T-helper 2 cell (primary cell): ENCODE measurements at regions not wholly inside any gene's neighbourhood (a gene's known extent, or its start where the extent isn't known, plus 50 kb on each side); places are given as distances from the start of the nearest gene placed in this dataset.

Source experiments
- DNase-seq, 5 experiments: peaks; one replicate each; pipeline versions ENCODE4 v3.0.0 to v3.0.0-alpha.2; 2012 to 2022

DNA sequence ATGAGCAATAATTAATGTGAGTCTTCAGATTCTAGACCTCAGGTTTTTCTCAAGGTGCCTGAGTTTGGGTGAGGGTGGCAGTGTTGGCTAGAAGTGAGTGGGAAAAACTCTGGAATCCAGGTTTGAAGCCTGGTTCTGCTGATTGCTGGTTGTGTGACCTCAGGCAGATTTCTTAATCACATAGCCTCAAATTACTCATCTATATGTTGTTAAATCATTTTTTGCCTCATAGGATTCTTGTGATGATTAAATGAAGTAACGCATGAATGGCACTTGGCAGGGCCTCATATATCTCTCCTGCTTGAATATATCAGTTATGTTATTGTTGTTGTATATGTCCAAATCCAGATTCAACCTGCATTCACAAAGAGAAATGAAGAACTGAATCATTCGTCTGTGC, 60.5 kb downstream of the NR2F2 start:
- DNase-seq = no peak

DNA sequence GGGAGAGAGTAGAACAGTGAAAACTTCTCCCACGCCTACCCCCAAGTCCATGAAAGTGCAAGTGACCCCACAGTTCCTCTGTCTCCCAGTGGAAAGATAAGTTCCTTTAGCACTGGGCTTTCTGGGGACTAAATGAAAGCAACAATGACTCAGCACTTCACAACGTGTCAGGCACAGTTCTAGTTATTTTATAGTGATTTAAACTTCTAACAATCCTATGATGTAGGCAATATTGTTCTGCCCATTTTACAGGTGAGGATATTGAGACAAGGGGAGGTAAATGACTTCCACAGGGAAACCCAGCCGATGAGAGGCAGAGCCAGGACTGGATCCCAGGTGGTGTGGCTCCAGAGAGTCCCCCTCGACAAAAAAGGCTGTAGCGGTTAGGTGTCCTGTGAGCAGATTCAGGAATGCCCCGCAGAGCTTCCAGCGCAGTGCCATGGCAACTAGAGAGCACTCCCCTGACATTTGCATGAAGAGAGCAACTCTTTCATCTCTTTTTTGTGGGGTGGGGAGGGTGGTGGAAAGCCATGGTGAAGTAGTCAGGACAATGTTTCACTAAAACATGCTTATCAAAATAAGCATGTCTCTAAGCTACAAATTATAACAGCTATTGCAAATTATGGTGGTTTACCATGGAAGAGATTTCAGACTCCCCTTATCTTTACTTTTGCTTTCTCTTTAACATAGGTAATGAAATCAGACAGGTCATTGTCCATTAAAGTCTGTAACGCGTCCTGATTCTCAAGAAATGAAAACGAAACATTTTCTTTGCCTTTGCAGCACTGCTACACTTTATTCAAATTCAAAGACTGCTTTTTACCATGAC, 62.1 kb downstream of the NR2F2 start:
- DNase-seq = no peak

DNA sequence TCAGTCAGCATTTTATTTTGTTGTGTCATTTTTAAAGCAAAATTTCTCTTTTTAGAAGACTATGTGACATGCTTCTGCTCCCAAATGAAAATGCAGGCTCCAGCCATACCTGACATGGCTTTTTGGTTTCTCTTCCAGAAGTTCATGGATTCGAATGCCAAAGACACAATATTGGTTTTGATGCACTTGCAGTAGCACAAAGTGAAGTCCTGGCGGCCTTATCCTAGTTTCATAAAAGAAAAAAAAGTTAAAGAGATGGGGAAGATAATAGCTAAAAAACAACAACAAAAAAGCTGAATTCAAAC, 62.7 kb downstream of the NR2F2 start:
- DNase-seq = no peak

DNA sequence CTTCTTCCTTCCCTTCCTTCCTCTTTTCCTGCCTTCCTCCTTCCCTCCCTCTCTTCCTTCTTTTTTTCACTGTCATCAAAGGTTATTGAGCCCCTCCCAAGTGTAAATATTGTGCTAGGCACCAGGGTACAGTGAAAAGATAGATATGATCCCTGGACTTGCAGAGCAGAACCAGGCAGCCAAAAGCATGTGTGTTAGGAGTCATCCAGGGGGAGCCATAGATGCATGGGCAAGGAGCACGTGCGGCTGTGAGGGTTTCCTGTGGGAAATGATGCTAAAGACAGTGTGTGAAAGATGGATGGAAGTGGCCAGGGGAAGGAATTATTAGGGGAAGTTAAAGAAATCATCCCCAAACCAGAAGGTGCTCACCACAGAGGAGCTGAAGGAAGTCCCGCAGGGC, 65.2 kb downstream of the NR2F2 start:
- no peak for DNase-seq

DNA sequence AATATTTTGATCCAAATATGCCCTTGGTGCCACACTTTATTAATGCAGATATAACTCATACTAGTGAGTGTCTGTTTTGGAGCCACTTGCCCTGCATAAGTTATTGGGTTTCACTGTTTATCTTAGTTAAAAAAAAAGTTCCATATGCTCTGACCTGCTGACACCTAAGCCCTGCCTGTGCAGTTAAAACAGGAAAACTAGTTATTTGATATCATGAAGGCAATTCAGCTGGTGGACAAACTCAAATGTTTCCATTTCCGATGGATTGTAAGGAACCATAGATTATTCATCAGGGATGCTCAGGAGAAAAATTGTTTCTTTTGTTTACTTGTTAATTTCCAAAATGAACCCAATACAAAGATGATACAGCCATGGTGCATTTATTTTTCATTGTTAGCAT, 68.3 kb downstream of the NR2F2 start:
- no peak for DNase-seq

DNA sequence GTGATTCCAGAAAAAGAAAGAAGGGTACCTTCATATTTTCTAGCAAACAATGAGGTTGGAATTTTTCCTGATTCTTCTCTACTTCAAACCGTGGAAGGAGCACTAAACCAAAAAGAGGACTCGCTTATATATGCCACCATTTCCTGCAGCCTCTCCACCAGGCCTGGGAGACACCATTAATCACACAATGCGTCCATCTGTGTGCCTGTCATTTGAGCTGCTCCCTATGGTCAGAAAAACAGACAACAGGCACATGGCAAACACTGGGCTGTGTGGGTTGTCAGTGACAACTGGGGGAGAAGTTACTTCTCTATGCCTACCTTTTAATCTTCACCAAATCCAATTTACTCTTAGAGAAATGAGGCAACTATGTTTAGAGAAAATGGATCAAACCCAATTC, 71.9 kb downstream of the NR2F2 start:
- DNase-seq = no peak

DNA sequence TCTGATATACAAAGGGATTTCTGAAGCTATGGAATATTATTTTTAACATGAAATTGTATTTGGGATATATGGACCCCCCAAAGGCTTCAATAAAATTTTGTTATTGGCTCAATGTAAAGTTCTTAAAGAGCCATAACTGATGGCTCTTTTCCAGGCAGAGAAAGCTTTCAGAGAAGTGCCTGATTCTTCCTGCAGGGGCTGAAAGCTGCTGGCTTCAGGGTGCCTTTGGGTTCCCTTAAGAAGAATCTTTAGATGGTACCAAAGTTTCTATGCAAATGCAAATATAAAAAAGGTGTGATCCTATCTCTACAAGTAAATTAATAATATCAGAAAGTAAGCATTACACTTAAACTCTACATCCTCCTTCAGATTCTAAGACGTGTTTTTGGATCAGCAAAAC, 72.6 kb downstream of the NR2F2 start:
- DNase-seq = no peak

DNA sequence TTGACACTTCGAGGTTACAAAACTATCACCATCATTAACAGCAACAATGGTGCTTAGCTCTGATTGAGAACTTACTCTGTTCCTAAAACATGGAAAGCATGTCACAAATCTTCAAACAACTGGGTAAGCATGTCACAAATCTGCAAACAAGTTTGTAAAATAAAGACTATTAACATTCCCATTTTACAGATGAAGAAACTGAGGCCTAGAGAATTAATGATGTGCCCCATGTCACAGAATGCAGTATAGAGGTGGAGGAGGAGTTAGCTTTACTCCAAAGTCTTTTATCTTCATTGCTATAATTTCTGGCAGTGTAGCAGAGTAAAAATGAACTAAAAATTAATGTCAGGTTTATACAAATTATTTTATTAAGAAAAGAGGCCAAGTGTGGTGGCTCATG, 73.4 kb downstream of the NR2F2 start:
- DNase-seq = no peak

DNA sequence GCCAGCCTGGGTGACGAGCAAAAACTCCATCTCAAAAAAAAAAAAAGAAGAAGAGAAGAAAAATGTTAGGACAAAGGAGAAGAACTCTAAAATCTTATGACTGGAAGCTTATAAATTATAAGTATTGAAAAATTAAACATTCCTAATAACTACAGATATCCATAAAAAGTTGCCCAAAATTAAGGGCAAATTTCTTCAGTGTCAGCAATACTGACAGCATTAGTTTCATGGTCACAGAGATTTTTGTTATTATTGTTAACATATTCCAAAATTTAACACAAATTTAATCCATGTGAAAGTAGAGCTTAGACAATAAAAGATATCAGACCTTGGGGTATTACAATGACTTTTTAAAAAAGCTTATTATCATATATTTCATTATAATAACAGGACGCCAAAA, 74.1 kb downstream of the NR2F2 start:
- no peak for DNase-seq

DNA sequence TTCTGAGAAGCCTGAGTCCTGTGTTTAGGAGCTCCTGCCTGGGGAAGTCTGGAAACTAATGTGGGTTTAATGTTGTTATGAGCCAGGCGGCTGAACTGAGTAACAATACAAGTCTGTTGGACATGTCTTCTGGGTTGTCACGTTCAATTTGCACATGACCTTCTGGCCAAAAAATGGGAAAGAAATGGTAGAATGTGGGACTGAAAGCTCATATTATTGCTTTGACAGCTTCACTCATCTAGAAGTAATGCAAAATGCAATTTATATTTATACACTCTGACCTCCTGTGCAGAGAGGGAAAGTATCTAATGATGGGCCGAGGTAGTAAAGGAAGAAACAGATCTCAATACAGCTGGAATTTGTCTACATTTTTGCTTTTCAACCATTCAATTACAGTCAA, 75.8 kb downstream of the NR2F2 start:
- no peak for DNase-seq

DNA sequence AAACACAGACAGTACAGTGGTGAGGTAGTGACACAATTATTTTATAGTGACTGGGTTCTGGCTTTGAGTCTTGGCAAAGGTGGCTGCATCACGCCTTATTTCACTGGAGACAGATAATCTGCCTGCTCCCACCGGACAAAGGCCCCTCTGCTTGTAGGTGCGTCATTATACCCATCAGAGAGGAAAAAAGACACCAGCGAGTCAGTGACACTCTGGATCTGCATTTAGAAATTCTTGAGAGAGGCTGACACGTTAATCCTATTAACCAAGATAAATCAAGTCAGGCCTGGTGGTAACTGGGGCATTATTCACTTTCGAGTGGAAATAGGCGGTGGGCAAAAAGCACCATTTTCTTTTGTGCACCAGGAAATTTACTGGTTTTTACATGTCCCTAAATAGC, 76.2 kb downstream of the NR2F2 start:
- no peak for DNase-seq

DNA sequence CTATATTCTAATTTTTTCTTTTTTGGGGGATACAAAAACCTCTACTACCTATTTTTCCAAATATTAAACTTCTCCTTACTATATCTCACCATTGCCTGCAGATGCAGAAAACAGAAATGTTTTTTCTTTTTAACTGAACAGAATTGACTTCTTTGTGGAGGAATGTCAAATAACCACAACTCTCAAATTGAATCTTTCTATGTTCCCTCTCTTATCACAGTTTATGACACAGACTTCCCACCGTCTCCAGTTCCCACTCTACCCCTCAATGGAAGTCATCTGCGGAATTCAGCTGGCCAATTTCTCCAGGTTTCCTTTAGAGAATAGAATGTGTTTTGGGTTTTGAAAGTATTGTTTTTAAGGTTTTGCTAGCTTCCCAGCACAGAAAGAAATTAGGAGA, 77.0 kb downstream of the NR2F2 start:
- no peak for DNase-seq

DNA sequence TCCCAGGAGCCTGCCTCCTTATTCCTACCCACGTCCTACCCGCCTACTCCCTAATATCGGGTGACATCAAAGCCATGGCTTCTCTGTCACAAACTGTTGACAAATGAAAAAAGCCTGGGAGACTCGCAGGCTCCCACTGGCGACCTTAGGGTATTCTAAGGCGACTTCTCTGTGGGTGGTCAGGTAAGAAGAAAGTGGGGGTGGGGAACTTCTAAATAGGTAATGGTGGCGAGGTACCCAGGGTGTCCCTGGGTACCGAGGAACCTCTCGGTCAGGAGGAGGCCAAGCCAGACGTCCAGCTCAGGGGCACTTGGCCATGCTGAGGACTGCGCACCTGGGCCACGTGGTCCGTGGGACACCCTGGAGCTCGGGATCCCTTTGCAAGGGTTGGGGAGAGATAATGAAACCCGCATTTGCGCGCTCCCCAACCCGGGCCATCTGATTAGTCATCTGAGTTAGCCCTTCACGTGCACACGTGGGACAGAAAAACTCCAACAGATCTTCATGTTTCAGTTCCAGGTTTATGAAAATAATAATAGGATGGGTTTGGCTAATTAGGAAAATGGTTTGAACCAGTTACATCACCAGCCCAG, 78.2 kb downstream of the NR2F2 start:
- DNase-seq = no peak

DNA sequence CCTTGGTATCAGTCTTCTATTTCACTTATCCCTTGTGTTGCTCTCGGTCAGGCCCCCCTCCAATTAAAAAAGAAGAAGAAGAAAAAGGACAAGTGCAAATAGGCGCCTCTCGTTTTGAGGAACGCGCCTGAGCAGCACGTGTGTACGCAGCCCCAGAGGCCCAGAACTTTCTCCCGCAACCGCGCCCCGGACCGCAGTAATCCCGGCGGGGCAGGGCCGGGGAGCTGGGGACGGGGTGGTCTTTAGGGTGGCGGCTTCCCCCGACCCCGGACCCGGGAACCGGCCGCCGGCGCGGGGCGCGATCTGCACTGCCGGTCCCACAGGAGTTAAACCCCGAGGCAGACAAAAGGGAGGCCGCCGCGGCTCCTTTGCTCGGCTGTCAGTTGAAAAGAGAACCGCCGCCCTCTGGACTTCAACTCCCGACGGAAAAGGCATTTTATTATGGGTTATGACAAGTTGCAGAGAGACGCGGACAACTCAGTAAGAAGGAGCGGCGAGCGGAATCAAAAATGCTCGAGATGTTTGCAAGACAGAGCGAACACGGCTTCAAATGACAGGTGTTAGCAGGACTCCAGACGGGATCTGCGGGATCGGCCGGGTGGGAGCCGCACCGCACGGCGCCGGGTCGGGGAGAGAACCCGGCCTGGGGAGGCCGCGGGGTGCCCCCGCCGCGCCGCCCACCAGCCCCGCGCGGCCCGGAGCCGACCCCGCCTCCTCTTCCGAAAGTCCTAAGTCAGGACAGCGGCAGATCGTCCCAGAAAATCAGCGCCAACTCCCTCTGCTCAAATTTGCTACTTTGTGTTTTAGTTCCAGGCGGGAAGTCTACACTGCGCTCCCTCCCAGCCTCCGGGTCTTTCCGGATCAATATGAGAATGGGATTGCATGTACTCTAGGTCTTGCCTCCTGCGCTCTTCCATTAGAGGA, 79.0 kb downstream of the NR2F2 start:
- DNase-seq = no peak

DNA sequence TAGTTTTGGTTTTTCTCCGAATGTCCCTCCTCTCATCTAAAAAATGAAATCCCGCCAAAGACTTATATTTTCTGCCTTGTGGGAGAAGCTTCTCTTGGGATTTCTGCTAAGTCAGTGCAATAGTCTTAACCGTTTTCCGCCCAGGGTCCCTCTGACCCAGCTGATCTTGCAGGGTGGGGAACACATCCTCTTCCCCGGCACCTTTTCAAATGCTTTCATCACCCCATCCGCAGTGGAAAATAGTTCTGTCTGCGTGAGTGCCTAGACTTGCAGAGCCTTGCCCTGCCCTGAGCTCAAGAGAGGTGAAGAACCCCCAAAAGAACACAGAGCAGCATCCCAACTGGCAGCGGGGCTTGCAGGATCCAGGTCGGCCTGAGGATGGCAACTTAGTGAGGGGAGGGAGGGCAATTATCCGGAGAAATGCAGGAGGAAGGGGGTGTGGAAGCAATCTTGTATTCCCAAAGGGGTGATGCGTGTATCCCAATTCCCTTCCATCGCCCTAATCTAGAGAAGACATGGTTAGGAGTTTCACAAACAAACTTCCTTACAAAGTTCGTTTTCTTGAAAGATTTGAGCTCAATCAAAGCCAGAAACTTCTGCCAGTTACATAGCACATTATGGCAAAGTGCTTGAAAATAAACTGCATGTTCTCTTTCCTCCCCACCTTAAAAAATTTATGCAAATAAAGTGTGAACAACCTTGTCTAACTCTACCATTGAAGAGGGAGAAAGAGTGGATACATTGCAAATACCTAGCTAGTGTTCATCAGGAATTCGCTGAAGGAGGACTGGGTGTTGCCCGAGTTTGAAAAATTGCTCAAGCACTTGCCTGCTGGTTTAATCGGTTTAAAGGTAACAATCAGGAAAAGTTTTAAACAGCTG, 79.9 kb downstream of the NR2F2 start:
- DNase-seq = no peak

DNA sequence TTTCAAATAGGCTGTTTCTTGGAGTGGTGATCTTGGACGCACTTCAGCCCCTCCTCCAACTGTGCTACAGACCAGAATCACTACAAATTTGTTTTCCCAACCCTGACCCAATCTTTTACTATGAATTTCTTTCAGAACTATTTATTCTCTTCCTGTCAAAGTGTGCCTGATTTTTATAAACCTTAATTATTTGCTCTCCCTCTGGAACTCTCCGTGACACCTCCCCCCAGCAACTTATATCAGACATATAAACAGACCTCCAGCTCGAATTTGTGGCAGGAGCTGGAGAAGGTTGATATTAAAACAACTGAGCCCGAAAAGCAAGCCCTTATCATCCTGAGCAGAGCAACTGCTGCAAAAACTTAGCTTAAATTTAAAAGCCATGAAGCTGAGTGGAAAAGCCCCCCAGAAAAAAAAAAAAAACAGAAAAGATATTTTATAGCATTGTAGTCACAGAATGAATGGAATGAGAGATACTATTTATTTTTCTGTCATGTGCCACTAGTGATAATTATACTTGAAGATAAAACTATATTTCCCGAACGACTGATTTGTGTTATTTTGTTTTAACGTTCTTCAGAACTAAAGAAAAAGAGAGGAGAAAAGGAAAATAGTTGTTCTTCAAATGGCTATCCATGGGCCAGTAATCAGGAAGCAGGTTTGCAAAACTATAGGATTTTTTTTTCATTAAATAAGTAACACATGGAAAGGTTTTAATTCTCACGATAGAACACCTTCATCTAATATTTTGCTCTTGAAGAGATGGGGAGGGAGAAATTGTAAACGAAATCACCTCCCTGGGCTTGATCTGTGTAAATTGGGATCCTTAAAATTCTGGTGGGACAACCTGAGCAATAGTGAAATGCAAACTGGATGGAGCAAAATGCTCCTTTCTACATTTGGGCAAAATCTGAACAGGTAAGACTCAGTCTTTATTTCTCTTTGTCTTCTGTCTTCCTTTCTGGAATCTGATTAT, 80.8 kb downstream of the NR2F2 start:
- no peak for DNase-seq

DNA sequence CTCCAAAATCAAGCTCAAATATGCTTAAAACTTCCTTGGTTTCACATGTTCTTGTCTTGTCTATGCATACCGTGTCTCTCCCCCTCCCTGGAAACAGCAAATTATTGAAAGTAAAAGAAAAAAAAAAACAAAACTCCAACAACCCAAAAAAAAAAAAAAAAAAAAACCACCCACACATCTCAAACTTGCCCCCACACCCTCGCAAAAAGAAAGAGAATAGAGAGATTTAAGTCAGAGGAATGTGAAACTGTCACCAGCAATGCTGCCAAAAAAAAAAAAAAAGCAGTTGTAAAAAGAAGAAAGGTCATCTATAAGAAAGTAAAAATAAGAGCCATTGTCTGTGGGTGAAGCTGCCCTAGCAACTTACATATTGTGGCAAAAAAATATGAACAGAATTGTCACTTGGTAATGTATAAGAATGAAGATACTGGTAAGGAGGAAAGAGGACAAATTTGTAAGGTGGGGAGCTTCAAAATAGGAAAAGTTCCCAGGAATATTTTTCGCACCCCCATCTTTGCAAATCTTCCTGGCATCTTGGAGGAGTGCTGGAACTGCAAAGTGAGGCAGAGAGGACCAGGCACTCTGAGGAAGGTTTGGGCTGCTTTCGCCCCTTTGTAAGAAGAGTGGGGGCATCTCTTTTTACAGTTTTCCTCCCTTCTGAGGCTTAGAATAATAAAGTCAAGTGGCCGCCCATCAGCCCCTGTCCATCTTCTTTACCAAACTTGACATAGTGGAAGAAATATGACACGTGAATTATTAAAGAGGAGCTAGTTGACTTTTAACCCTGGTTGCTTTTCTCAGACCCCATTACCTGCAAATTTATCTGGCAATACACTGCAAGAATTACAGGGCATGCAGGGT, 81.8 kb downstream of the NR2F2 start:
- DNase-seq = no peak

DNA sequence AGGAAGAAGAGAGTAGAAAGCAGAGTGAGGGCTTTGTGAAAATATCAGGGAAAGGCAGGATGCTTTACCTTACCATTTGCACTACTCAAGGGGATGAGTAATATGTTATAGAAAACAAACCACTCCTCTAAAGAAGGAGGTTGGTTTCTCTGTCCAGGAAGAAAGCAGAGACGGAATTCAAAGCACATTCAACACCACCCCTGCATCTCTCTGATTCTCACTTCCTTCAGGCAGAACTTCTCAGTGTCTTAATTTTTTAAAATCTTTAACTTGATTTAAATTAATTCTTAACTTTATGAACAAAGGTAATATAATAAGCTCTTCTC, 82.4 kb downstream of the NR2F2 start:
- no peak for DNase-seq

DNA sequence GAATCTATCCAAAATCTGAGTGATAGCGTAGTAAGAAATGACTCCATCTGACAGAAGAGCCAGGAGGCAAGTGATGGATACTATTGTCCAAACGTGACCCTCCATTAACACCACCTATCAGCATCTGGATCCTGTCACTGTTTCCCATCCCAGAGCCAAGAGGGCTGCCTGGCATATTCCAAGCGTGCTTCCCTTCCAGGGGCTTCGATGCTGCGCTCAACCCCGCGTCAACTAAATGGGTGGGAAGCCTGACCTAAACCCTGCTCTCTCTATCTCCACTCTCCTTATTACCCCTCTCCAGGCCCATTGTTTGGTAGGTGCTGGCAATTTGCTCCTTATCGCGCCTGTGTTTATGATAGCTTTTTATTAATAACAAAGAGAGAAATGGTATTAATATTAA, 83.2 kb downstream of the NR2F2 start:
- DNase-seq = no peak

DNA sequence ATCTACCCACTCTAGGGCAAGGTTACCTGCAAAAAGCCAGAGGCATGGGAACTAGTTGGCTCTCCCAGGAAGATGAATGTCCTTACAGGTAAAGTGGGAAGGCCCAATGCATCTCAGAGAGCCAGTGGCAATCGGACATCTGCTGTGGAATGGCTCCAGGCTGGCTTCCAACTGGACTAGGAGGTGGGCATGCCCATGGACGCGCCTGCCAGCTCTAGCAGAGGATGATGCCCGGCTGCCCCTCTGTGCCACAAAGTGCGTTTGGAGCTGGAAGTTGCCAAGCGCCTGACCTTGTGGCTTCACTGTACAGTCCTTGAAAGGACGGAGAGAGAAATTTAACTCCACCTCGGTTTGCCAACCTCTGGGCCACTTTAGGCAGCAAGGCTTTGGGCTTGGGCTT, 84.4 kb downstream of the NR2F2 start:
- no peak for DNase-seq
